ENCODE measurements at regions not wholly inside any gene's neighbourhood (a gene's known extent, or its start where the extent isn't known, plus 50 kb on each side); places are given as distances from the start of the nearest gene placed in this dataset.
A peak's percentile ranks its signal among the peaks of the same experiment; 100 is the strongest.
"Not testable (repeated sequence)": the region's sequence is repeated elsewhere in the genome, so short reads cannot be mapped to it uniquely, and the experiment has no call there.

GRCh38 chr5:88615767-88616166 is 267.2 kb downstream of the MEF2C start:
- DNase-seq (ENCODE audit: low spot score) = not testable (repeated sequence)

DNA sequence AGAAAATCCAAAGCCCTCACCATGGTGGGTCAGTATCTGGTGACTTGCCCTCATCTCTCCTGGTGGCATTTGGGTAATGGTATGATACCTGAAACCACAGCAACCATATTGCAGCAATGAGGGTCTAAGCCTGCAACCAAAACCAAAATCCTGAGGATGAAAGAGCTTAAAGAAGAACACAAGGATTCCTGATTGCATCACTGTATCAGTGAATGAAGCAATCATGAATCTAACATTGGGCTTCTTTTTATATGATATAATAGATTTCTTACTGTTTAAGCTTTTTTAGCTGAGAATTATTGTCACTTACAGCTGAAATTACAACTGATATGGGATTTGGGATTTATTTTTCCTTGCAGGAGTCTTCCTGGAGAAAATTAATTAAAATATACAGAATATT is 269.9 kb downstream of the MEF2C start:
- no peak for DNase-seq (ENCODE audit: low spot score)

GRCh38 chr5:88610586-88610985 is 272.4 kb downstream of the MEF2C start:
- DNase-seq (ENCODE audit: low spot score) = no peak

DNA sequence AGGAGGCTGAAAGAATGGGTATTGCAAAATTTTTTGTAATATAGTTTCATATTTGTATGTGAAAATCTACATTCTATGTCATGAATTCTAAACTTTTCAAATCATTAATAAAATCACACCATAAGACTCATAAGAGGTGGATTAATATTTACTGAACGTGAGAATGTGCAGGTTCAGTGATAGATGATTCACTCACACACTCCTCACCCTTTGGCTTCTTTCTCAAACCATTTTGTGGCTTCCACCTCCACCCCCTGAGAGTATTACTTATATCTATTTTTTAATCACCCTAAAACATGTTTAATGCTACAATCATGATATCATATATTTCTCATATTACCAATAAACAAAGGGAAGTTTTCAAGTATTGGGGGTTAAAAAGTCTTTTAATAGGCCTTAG is 275.5 kb downstream of the MEF2C start:
- DNase-seq (ENCODE audit: low spot score) = no peak

DNA sequence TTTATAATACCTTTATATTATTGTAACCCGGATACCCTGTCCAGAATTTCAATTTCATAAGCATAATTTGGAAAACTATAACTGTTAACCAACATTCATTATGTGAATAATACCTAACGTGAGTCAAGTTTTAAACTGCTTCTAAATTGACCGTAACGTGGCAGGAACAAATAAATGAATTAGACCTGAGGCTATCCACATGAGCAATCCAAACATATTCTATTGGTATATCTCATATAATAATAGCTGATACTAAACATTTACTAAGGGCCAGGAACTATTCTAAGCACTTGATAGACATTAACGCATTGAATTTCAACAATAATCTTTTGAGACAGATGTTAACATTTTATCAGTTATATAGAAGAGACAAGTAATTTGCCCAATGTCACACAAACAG is 276.4 kb downstream of the MEF2C start:
- no peak for DNase-seq (ENCODE audit: low spot score)

DNA sequence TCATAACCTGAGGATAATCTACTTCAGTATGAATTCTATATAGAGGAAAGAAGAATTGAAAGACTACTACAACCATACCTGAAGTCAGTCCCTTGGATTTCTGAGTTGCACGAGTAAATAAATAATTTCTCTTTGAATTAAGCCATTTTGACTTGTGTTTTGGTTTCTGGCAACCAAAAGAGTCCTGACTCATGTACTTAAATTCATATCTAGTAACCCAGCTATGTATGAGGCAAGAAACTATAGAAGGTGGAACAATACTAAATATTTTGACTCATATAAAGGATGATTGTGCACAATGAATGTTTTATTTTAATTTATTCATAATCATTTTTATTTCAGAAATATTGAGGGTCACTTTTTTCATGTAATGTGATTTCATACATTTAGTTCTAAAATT is 276.8 kb downstream of the MEF2C start:
- no peak for DNase-seq (ENCODE audit: low spot score)

- DNase-seq (ENCODE audit: low spot score) = peak; percentile 3
Measured at GRCh38 chr5:88602584-88602983, 280.4 kb downstream of the MEF2C start.

- DNase-seq (ENCODE audit: low spot score) = no peak
Measured at GRCh38 chr5:88594441-88594840, 288.5 kb downstream of the MEF2C start.

- no peak for DNase-seq (ENCODE audit: low spot score)
Measured at GRCh38 chr5:88588609-88589008, 294.4 kb downstream of the MEF2C start.

GRCh38 chr5:88583471-88583870 is 299.5 kb downstream of the MEF2C start:
- no peak for DNase-seq (ENCODE audit: low spot score)

- no peak for DNase-seq (ENCODE audit: low spot score)
Measured at GRCh38 chr5:88558366-88558765, 289.7 kb upstream of the TMEM161B start.

DNA sequence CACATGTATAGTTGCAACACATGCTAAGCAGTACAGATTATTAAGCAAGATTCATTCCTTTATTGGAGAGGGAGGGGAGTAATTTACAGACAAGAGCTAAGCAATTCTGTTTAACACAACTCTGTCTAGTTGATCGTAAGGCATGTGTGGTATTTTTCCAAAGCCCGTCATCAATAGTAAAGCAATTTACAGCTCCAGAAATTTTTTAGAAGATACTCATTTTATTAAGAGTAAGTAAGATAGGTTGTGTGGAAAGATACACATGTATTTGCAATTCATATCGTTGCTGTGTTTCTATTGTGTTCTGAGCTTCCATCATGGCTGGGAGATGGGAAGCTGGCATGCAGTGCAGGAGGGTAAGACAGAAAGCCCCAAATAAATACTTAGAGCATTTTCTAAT is 289.2 kb upstream of the TMEM161B start:
- no peak for DNase-seq (ENCODE audit: low spot score)

- DNase-seq (ENCODE audit: low spot score) = no peak
Measured at GRCh38 chr5:88557131-88557530, 288.5 kb upstream of the TMEM161B start.

GRCh38 chr5:88556406-88556805 is 287.8 kb upstream of the TMEM161B start:
- no peak for DNase-seq (ENCODE audit: low spot score)

DNA sequence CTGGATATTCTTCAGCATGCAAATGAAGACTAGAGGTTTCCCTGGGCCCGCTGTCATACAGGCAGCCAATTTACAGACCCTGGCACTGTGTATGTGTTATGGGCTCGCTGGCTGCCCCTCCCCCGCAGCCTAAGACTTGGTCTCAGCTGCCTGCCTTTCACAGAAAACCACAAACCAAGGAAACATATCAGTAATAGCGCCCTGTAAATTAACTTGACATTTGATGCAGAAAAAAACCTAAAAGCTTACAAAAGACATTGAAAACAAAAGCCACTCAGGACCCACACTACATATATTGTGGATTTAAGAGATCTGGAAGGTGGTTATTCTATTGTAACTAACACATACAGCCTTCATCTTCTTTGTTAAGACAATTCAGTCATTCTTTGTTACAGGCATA is 287.0 kb upstream of the TMEM161B start:
- no peak for DNase-seq (ENCODE audit: low spot score)

DNA sequence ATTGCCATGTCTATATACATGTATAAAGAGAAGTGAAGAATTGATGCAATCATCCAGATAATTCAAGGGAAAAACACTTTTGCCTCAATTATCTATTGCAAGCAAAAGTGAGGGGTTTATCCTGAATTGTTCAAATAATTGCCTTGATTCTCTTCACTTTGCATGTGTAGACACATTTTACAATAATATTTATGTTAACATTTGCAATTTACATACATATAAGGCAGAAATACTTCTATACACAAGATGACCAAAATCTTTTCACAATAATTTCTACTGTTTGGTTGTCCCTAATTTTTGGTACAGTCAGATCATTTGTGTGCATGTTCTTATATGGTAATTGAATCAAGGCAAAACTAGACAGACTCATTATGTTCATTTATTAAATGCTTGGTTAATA is 285.3 kb upstream of the TMEM161B start:
- DNase-seq (ENCODE audit: low spot score) = no peak

GRCh38 chr5:88553136-88553875 is 284.7 kb upstream of the TMEM161B start:
- DNase-seq (ENCODE audit: low spot score) = no peak

DNA sequence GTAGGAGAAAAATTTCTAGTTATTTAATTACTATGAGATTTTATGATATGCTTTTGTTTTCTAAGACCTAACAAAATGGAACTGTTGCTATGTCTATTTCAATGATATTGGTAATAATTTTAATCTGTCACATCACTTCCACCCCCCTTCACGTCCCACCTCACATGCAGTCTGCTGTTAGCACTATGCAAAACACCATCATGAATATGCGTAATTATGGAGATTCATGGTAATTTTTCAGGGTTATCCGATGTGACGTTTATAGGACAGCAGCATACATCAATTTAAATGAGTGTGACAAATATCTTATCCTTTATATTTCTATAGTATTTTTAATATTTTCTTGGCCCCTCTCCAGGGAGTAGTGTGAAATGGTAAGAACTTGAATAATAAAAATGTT is 283.8 kb upstream of the TMEM161B start:
- DNase-seq (ENCODE audit: low spot score) = no peak

DNA sequence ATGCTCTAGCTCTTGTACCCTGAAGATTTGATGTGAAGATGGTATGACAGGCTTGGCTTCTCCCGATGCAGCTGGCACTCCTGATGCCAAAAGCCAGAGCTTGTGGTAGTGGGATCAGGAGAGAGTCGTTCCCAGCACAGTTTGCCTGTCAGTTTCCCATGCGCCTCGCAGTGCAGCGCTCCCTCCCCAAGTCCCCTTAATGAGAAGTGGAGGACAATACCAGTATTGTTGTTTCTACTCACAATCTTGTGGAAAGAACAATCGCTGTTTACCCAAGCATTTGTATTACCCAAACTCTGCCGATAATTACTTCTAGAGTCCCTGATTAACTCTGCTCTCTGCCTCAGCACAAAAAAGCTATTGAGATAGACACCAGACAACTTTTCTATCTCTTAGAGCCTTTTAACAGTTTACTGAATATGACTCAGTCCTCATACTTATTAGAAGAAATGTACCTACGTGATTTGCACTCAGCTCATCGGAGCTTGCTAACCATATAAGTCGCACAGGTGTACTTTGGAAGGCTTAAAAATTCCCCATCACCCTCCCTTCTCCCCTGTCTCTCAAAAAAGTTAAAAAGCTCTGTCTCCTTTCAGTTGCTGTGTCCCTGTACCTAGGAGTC is 283.2 kb upstream of the TMEM161B start:
- no peak for DNase-seq (ENCODE audit: low spot score)

- DNase-seq (ENCODE audit: low spot score) = no peak
Measured at GRCh38 chr5:88550736-88551135, 282.1 kb upstream of the TMEM161B start.

DNA sequence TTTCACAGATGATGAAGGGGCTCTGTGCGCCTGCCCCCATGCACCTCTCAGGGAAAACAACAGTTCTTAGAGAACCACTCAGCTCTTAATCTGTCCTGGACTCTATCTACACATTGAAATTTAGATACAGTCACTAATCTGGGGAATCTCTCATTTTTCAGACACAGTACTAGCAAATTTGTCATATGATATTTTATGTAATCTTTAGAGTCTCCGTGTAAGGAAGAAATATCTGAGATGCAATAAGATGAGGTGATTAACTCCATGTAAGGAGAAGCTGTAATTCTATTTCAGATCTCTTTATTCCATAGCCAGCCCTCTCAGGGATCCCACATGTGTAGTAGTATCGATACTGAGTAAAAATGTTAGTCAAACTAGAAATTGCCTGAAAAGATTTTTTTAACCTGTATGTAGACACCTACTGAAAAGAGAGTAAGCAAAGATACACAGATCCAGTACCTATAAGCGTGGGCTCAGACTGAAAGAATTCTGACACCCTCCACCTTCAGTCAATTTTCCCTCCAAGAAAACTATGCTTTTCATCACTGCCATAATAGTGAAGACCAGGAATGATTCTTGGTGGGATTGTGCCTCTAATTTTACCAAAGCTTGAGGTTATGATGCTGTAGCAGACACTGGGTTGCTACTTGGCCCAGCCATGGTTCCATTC is 279.6 kb upstream of the TMEM161B start:
- no peak for DNase-seq (ENCODE audit: low spot score)

DNA sequence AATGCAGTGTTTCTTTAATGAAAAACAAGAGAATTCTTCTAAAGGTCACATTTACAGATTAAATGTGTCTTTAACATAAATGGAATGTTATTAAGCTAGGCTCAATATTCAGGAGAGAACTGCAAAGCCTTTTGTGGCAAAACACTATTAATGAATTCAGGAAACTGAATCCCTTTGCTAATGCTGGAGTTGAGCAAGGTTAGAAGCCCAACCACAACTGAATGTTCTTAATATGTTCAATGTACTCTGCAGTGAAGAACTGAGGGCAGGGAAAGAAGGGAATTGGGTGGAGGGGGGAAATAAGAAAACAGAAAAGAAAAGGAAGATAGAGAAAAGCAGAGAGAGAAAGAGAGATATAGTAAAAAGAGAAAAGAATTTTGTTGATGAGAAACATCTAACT is 276.7 kb upstream of the TMEM161B start:
- no peak for DNase-seq (ENCODE audit: low spot score)

GRCh38 chr5:88544671-88545070 is 276.0 kb upstream of the TMEM161B start:
- DNase-seq (ENCODE audit: low spot score) = no peak

Measured in kidney tubule cell (primary cell).